IPS-15b (cell line): ENCODE measurements at regions not wholly inside any gene's neighbourhood (a gene's known extent, or its start where the extent isn't known, plus 50 kb on each side); places are given as distances from the start of the nearest gene placed in this dataset.

ENCODE experiments used
- H3K27me3 ChIP-seq: one replicate; pipeline ENCODE4 v1.6.1; 2013; ENCODE audit warnings: low read length; ENCODE audit not compliant: control insufficient read depth, insufficient read depth
- H3K36me3 ChIP-seq: one replicate; pipeline ENCODE4 v1.6.1; 2013; ENCODE audit warnings: low read length; ENCODE audit not compliant: control insufficient read depth, insufficient read depth
- H3K4me1 ChIP-seq: one replicate; pipeline ENCODE4 v1.6.1; 2013; ENCODE audit warnings: mild to moderate bottlenecking, low read length; ENCODE audit not compliant: control insufficient read depth, insufficient read depth
- H3K4me3 ChIP-seq: one replicate; pipeline ENCODE4 v1.5.1; 2013; ENCODE audit warnings: low read depth, low read length
- H3K9ac ChIP-seq: one replicate; pipeline ENCODE4 v1.6.1; 2013; ENCODE audit warnings: low read depth, mild to moderate bottlenecking, low read length
- H3K9me3 ChIP-seq: one replicate; pipeline ENCODE4 v1.6.1; 2013; ENCODE audit warnings: mild to moderate bottlenecking, low read length; ENCODE audit not compliant: control insufficient read depth, insufficient read depth

- no peaks in the 10 kb centered on the region for H3K9me3 ChIP-seq
- no peak overlapping the region for H3K9ac ChIP-seq
- peaks cover 5% of the 10 kb centered on the region for H3K4me1 ChIP-seq
- no peak overlapping the region for H3K4me3 ChIP-seq
- no peaks in the 10 kb centered on the region for H3K27me3 ChIP-seq
- H3K36me3 ChIP-seq: no peaks in the 10 kb centered on the region
These were observed 60.3 kb downstream of the AVPR1A start for GRCh38 chr12:63090716-63091115.

GRCh38 chr12:63086149-63086915, 64.7 kb downstream of the AVPR1A start:
- no peaks in the 10 kb centered on the region for H3K36me3 ChIP-seq
- peaks cover 11% of the 10 kb centered on the region for H3K4me1 ChIP-seq
- no peaks in the 10 kb centered on the region for H3K27me3 ChIP-seq
- H3K9me3 ChIP-seq: no peaks in the 10 kb centered on the region
- no peak overlapping the region for H3K4me3 ChIP-seq
- no peak overlapping the region for H3K9ac ChIP-seq

- Histone ChIP-seq H3K4me1 (peaks cover 11% of the 10 kb centered on the region), H3K27me3 (no peaks in the 10 kb centered on the region), H3K4me3 (no peak overlapping the region), H3K9ac (no peak overlapping the region), H3K36me3 (no peaks in the 10 kb centered on the region), H3K9me3 (no peaks in the 10 kb centered on the region)
These were observed 65.9 kb downstream of the AVPR1A start for GRCh38 chr12:63085120-63085519.

- Histone ChIP-seq H3K9me3 (no peaks in the 10 kb centered on the region), H3K36me3 (no peaks in the 10 kb centered on the region), H3K4me1 (peaks cover 11% of the 10 kb centered on the region), H3K9ac (no peak overlapping the region), H3K4me3 (no peak overlapping the region), H3K27me3 (no peaks in the 10 kb centered on the region)
These were observed 66.5 kb downstream of the AVPR1A start for GRCh38 chr12:63084501-63084900.

GRCh38 chr12:63083046-63083445, 68.0 kb downstream of the AVPR1A start:
- Histone ChIP-seq H3K4me1 (peaks cover 11% of the 10 kb centered on the region), H3K4me3 (no peak overlapping the region), H3K9ac (no peak overlapping the region), H3K9me3 (no peaks in the 10 kb centered on the region), H3K27me3 (no peaks in the 10 kb centered on the region), H3K36me3 (no peaks in the 10 kb centered on the region)

GRCh38 chr12:63079791-63080502, 71.1 kb downstream of the AVPR1A start:
- Histone ChIP-seq H3K4me3 (no peak overlapping the region), H3K27me3 (no peaks in the 10 kb centered on the region), H3K4me1 (peaks cover 7% of the 10 kb centered on the region), H3K36me3 (no peaks in the 10 kb centered on the region), H3K9ac (no peak overlapping the region), H3K9me3 (no peaks in the 10 kb centered on the region)

- Histone ChIP-seq H3K9me3 (no peaks in the 10 kb centered on the region), H3K4me3 (no peak overlapping the region), H3K4me1 (no peaks in the 10 kb centered on the region), H3K36me3 (no peaks in the 10 kb centered on the region), H3K9ac (no peak overlapping the region), H3K27me3 (no peaks in the 10 kb centered on the region)
These were observed 72.1 kb downstream of the AVPR1A start for GRCh38 chr12:63078906-63079305.

- no peaks in the 10 kb centered on the region for H3K36me3 ChIP-seq
- no peaks in the 10 kb centered on the region for H3K4me1 ChIP-seq
- H3K9me3 ChIP-seq: no peaks in the 10 kb centered on the region
- no peak overlapping the region for H3K4me3 ChIP-seq
- no peak overlapping the region for H3K9ac ChIP-seq
- H3K27me3 ChIP-seq: no peaks in the 10 kb centered on the region
These were observed 75.5 kb downstream of the AVPR1A start for GRCh38 chr12:63075376-63076060.

GRCh38 chr12:63070709-63071108, 80.3 kb downstream of the AVPR1A start:
- Histone ChIP-seq H3K4me3 (no peak overlapping the region), H3K27me3 (no peaks in the 10 kb centered on the region), H3K4me1 (no peaks in the 10 kb centered on the region)

GRCh38 chr12:63069860-63070617, 81.0 kb downstream of the AVPR1A start:
- no peak overlapping the region for H3K4me3 ChIP-seq
- H3K4me1 ChIP-seq: no peaks in the 10 kb centered on the region
- no peaks in the 10 kb centered on the region for H3K9me3 ChIP-seq
- H3K27me3 ChIP-seq: no peaks in the 10 kb centered on the region
- no peak overlapping the region for H3K9ac ChIP-seq
- H3K36me3 ChIP-seq: no peaks in the 10 kb centered on the region

More at GRCh38 chr12:63070709-63071108, 80.3 kb downstream of the AVPR1A start:
- Histone ChIP-seq H3K36me3 (no peaks in the 10 kb centered on the region), H3K9me3 (no peaks in the 10 kb centered on the region), H3K9ac (no peak overlapping the region)

GRCh38 chr12:63068857-63069442, 82.1 kb downstream of the AVPR1A start:
- no peak overlapping the region for H3K4me3 ChIP-seq
- H3K9ac ChIP-seq: no peak overlapping the region
- no peaks in the 10 kb centered on the region for H3K27me3 ChIP-seq
- no peaks in the 10 kb centered on the region for H3K36me3 ChIP-seq
- no peaks in the 10 kb centered on the region for H3K4me1 ChIP-seq
- no peaks in the 10 kb centered on the region for H3K9me3 ChIP-seq
